Activated CD4-positive, alpha-beta T cell treated with anti-CD3 and anti-CD28 coated beads, Interleukin-2, amount 10 ng/mL, durations not matched to agents 7 days and 5 days (primary cell): ENCODE measurements at regions not wholly inside any gene's neighbourhood (a gene's known extent, or its start where the extent isn't known, plus 50 kb on each side); places are given as distances from the start of the nearest gene placed in this dataset.

ENCODE experiments used
- CTCF ChIA-PET: fragments of 350-600 bp; sonication (Branson Sonifier 250); formaldehyde crosslinking; loops from one replicate; lab custom pipeline; 2021; ENCODE audit warnings: antibody characterized with exemption; lab: Charles Lee
- POLR2A ChIA-PET: fragments of 350-600 bp; sonication (Branson Sonifier 250); formaldehyde crosslinking; loops from one replicate; lab custom pipeline; 2021; ENCODE audit warnings: antibody characterized with exemption; lab: Charles Lee
- DNase-seq: peaks from one replicate; pipeline ENCODE4 v3.0.0-alpha.2; 2020
- H3K27ac Mint-ChIP-seq: one replicate; pipeline ENCODE4 v1.8.0; 2021; ENCODE audit warnings: mild to moderate bottlenecking, moderate library complexity, mixed read lengths
- H3K27me3 Mint-ChIP-seq: one replicate; pipeline ENCODE4 v1.8.0; 2021; ENCODE audit warnings: mixed read lengths
- H3K36me3 Mint-ChIP-seq: one replicate; pipeline ENCODE4 v1.8.0; 2021; ENCODE audit warnings: low read depth, mixed read lengths
- H3K4me1 Mint-ChIP-seq: one replicate; pipeline ENCODE4 v1.8.0; 2021; ENCODE audit warnings: mixed read lengths
- H3K4me3 Mint-ChIP-seq: one replicate; pipeline ENCODE4 v1.8.0; 2021; ENCODE audit warnings: mild to moderate bottlenecking, moderate library complexity, mixed read lengths
- H3K9me3 Mint-ChIP-seq: one replicate; pipeline ENCODE4 v1.8.0; 2021; ENCODE audit warnings: mixed read lengths

- DNase-seq = no peak
Observed at GRCh38 chr2:224257156-224257555, 144.8 kb downstream of the FAM124B start.

GRCh38 chr2:224253464-224253863 lies 148.4 kb downstream of the FAM124B start:
- Mint-ChIP-seq H3K36me3 (no peaks in the 10 kb centered on the region), H3K9me3 (no peaks in the 10 kb centered on the region), H3K27me3 (peaks cover 17% of the 10 kb centered on the region), H3K27ac (no peak overlapping the region), H3K4me1 (no peaks in the 10 kb centered on the region), H3K4me3 (no peak overlapping the region)
- DNase-seq = no peak
- CTCF ChIA-PET = no interaction called here
- POLR2A ChIA-PET = no interaction called here

More at GRCh38 chr2:224257156-224257555, 144.8 kb downstream of the FAM124B start:
- POLR2A ChIA-PET = interaction anchor here (0.5 kb wide), 1 partner anchor 265 kb away, joined by 3 read pairs; no protein-coding TSS in a partner anchor
- Mint-ChIP-seq H3K9me3 (no peaks in the 10 kb centered on the region), H3K27ac (no peak overlapping the region), H3K4me3 (no peak overlapping the region), H3K36me3 (no peaks in the 10 kb centered on the region), H3K4me1 (peaks cover 4% of the 10 kb centered on the region), H3K27me3 (peaks cover 19% of the 10 kb centered on the region)
- CTCF ChIA-PET = no interaction called here

- no peak overlapping the region for H3K27ac Mint-ChIP-seq
Observed at GRCh38 chr2:224252631-224253030, 149.3 kb downstream of the FAM124B start.

GRCh38 chr2:224248944-224249371 lies 152.9 kb downstream of the FAM124B start:
- Mint-ChIP-seq H3K4me1 (no peaks in the 10 kb centered on the region), H3K27me3 (peaks cover 2% of the 10 kb centered on the region), H3K9me3 (no peaks in the 10 kb centered on the region), H3K4me3 (no peak overlapping the region), H3K27ac (no peak overlapping the region), H3K36me3 (no peaks in the 10 kb centered on the region)
- ChIA-PET CTCF (no interaction called here), POLR2A (no interaction called here)
- no peak for DNase-seq

More at GRCh38 chr2:224252631-224253030, 149.3 kb downstream of the FAM124B start:
- H3K27me3 Mint-ChIP-seq = peaks cover 14% of the 10 kb centered on the region
- no peak for DNase-seq
- no peaks in the 10 kb centered on the region for H3K4me1 Mint-ChIP-seq
- POLR2A ChIA-PET = no interaction called here
- H3K4me3 Mint-ChIP-seq = no peak overlapping the region
- CTCF ChIA-PET = no interaction called here
- H3K36me3 Mint-ChIP-seq = no peaks in the 10 kb centered on the region
- H3K9me3 Mint-ChIP-seq = no peaks in the 10 kb centered on the region

- Mint-ChIP-seq H3K27me3 (peaks cover 8% of the 10 kb centered on the region), H3K4me3 (no peak overlapping the region), H3K9me3 (no peaks in the 10 kb centered on the region), H3K4me1 (no peaks in the 10 kb centered on the region), H3K36me3 (no peaks in the 10 kb centered on the region), H3K27ac (no peak overlapping the region)
- ChIA-PET CTCF (no interaction called here), POLR2A (no interaction called here)
- no peak for DNase-seq
Observed at GRCh38 chr2:224242561-224242960, 159.3 kb downstream of the FAM124B start.

DNA sequence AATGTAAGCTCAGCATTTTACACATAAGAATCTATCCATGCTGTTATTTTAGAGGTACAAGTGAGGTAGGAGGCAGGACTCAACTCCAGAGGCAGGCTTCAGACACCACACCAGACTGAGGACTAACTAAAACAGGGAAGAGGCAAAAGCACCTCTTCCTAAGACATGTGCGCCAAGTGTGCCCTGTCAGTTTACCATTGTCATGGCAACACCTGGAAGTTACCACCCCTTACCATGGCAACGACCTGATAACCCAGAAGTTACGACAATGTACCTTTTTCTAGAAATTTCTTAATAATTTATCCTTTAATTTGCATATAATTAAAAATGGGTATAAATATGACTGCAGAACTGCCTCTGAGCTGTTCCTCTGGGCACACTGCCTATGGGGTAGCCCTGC lies 160.1 kb downstream of the FAM124B start:
- Mint-ChIP-seq H3K27me3 (peaks cover 8% of the 10 kb centered on the region), H3K9me3 (no peaks in the 10 kb centered on the region), H3K4me1 (no peaks in the 10 kb centered on the region), H3K27ac (no peak overlapping the region), H3K36me3 (no peaks in the 10 kb centered on the region), H3K4me3 (no peak overlapping the region)
- no peak for DNase-seq
- CTCF ChIA-PET = no interaction called here
- POLR2A ChIA-PET = no interaction called here

DNA sequence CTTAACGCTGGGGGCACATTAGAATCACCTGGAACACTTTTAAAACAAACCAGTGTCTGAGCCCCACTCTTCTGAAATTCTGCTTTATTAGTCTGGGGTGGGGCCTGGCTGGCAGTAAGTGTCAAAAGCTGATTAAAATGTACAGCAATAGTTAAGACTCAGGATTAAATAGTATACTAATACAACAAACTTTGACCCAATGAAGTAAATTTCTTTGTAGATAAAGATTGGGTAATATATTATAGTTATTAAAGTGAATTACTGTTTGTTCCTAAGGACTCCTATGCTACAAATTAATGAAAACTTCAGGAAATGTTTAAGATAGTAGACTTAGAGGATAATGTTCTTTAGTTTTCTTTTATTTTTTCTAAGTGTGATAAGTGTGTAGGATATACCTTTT lies 160.9 kb downstream of the FAM124B start:
- H3K27me3 Mint-ChIP-seq = peaks cover 8% of the 10 kb centered on the region
- H3K27ac Mint-ChIP-seq = no peak overlapping the region
- H3K4me1 Mint-ChIP-seq = no peaks in the 10 kb centered on the region
- ChIA-PET CTCF (interaction anchor here (0.7 to 1.0 kb wide), 3 partner anchors 14 to 455 kb away, joined by 3 to 5 read pairs (median 4); no protein-coding TSS in a partner anchor), POLR2A (no interaction called here)
- no peak overlapping the region for H3K4me3 Mint-ChIP-seq
- no peaks in the 10 kb centered on the region for H3K9me3 Mint-ChIP-seq
- DNase-seq = no peak
- no peaks in the 10 kb centered on the region for H3K36me3 Mint-ChIP-seq

DNA sequence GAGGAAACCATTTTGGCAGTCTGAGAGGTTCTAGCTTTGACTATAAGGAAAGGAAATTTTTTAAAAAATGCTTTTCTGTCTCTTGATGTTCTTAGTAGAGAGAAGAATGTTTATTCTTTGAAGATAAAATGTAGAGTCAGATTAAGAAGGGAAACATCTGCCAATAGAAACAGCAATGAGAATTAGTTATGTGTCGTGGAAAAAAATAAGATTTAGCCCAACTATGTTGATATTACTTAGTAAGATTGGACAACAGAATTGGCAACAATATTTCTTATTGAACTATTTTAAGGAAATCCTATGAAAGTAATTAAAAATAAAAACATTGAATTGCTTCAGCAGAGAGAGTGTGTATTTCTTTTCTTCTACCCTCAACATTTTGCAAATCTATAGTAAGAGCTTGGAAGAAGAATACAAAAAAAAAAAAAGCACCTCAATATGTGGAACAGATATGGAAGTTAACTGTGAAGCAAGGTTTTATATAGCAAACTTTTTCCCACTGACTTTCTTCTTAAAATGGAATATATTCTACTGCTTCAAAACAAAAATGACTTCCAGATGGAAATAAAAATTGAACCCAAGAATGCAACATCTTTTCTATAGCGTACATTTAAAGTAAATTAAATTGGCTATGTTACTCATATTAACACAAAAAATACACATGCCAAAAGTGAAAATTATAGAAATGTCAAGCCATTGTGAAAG lies 177.9 kb downstream of the FAM124B start:
- no peak for DNase-seq
- ChIA-PET POLR2A (no interaction called here), CTCF (no interaction called here)
- peaks cover 5% of the 10 kb centered on the region for H3K27me3 Mint-ChIP-seq
- no peaks in the 10 kb centered on the region for H3K4me1 Mint-ChIP-seq
- H3K36me3 Mint-ChIP-seq = no peaks in the 10 kb centered on the region
- H3K9me3 Mint-ChIP-seq = no peaks in the 10 kb centered on the region
- no peak overlapping the region for H3K4me3 Mint-ChIP-seq
- no peak overlapping the region for H3K27ac Mint-ChIP-seq

DNA sequence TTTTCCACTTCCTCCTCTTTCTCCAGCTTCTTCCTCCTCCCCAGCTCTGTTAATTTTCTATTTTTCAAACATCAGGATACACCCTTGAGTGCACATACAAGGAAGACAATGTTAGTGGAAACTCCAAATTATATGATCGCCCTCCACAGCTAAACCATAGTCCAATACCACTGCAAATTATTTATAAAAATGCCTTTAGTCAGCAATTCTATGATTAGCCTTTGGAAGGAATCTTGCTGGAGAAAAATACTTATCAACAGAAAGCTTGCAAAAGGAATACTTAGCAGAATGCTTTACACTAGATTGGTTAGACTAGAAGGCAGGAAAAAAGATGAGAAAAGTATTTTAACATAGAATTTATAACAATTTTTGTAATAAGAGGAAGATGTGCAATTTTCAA lies 178.9 kb downstream of the FAM124B start:
- ChIA-PET CTCF (no interaction called here), POLR2A (no interaction called here)
- no peaks in the 10 kb centered on the region for H3K36me3 Mint-ChIP-seq

DNA sequence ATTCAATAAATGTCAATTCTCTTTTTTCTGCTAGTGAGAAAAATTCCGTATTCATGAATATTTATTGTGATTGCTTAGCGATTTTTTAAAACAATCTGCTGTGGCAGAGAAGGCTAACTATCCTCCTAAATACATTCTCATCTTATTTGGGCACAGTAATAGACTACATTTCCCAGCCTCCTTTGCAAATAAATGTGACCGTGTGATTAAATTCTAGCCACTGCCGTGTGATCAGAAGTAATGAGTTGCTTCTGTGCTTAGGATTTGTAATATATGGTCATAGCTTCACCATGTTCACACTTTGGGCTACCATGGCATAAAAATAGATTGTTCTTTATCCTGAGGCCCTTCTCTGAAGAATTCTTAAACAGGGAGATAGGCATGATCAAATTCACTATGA lies 179.6 kb downstream of the FAM124B start:
- CTCF ChIA-PET = no interaction called here

More for the DNA sequence above, 178.9 kb downstream of the FAM124B start:
- no peak overlapping the region for H3K4me3 Mint-ChIP-seq
- peaks cover 7% of the 10 kb centered on the region for H3K27me3 Mint-ChIP-seq
- no peaks in the 10 kb centered on the region for H3K4me1 Mint-ChIP-seq
- no peak for DNase-seq
- no peaks in the 10 kb centered on the region for H3K9me3 Mint-ChIP-seq
- no peak overlapping the region for H3K27ac Mint-ChIP-seq

GRCh38 chr2:224221455-224221913 lies 180.4 kb downstream of the FAM124B start:
- Mint-ChIP-seq H3K36me3 (no peaks in the 10 kb centered on the region), H3K4me1 (no peaks in the 10 kb centered on the region), H3K27me3 (peaks cover 7% of the 10 kb centered on the region), H3K4me3 (no peak overlapping the region), H3K9me3 (no peaks in the 10 kb centered on the region), H3K27ac (no peak overlapping the region)
- ChIA-PET CTCF (no interaction called here), POLR2A (no interaction called here)
- DNase-seq = no peak

More for the DNA sequence above, 179.6 kb downstream of the FAM124B start:
- POLR2A ChIA-PET = no interaction called here
- Mint-ChIP-seq H3K36me3 (no peaks in the 10 kb centered on the region), H3K4me1 (no peaks in the 10 kb centered on the region), H3K9me3 (no peaks in the 10 kb centered on the region), H3K27me3 (peaks cover 7% of the 10 kb centered on the region), H3K4me3 (no peak overlapping the region), H3K27ac (no peak overlapping the region)
- DNase-seq = no peak

DNA sequence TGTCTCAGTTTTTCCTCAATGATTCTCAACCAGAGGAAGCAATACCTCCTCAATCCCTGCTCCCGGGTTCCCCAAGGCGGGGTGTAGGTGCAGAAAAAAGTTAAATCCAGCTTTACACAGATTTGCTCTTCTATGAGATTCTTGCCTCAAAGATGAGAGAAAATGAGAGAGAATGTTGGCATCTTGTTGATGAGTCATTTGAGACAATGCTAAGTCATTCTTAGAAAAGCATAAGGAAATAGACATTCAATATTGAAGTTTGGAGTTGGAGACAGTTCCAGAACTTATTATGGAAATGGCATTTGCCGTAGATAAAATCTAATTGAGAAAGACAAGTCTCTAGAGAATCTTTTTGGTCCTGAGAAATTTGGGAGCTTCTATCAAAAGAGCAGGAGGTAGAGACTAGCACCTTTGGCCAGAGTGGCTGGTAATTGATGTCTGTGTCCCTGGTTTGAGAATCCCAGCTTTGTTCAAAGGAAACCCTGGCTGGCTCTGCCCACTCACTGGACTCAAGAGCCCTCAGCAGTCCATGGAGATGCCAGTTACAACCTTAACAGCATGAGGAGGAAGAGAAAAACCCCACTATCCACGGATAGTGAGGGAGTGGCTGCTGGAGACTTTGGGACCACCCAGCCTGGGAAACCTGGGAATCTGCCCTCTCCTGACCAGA lies 181.2 kb downstream of the FAM124B start:
- POLR2A ChIA-PET = no interaction called here
- H3K4me3 Mint-ChIP-seq = no peak overlapping the region
- no peaks in the 10 kb centered on the region for H3K36me3 Mint-ChIP-seq
- CTCF ChIA-PET = no interaction called here
- H3K4me1 Mint-ChIP-seq = no peaks in the 10 kb centered on the region
- no peak for DNase-seq
- H3K27me3 Mint-ChIP-seq = peaks cover 7% of the 10 kb centered on the region
- no peaks in the 10 kb centered on the region for H3K9me3 Mint-ChIP-seq
- no peak overlapping the region for H3K27ac Mint-ChIP-seq

- H3K4me1 Mint-ChIP-seq = no peaks in the 10 kb centered on the region
- ChIA-PET POLR2A (no interaction called here), CTCF (no interaction called here)
- H3K36me3 Mint-ChIP-seq = no peaks in the 10 kb centered on the region
- no peak for DNase-seq
- H3K27ac Mint-ChIP-seq = no peak overlapping the region
- H3K9me3 Mint-ChIP-seq = no peaks in the 10 kb centered on the region
- no peak overlapping the region for H3K4me3 Mint-ChIP-seq
- peaks cover 7% of the 10 kb centered on the region for H3K27me3 Mint-ChIP-seq
Observed at GRCh38 chr2:224219781-224220180, 180.7 kb upstream of the SERPINE2 start.
